Mesothelial cell of epicardium (in vitro differentiated cells): ENCODE measurements at regions not wholly inside any gene's neighbourhood (a gene's known extent, or its start where the extent isn't known, plus 50 kb on each side); places are given as distances from the start of the nearest gene placed in this dataset.

ENCODE experiments used
- DNase-seq, 2 experiments: peaks; one replicate each; pipeline ENCODE4 v3.0.0; 2021; ENCODE audit warnings: low spot score in 2 of 2; ENCODE audit not compliant: unreplicated experiment in 2 of 2
- H3K27ac Mint-ChIP-seq: 2 replicates; pipeline ENCODE4 v1.8.0; 2021; ENCODE audit warnings: mixed read lengths
- H3K27me3 Mint-ChIP-seq: 2 replicates; pipeline ENCODE4 v1.8.0; 2021; ENCODE audit warnings: low read depth, mixed read lengths
- H3K36me3 Mint-ChIP-seq: 2 replicates; pipeline ENCODE4 v1.8.0; 2021; ENCODE audit warnings: mixed read lengths
- H3K4me1 Mint-ChIP-seq: 2 replicates; pipeline ENCODE4 v1.8.0; 2021; ENCODE audit warnings: mixed read lengths
- H3K4me3 Mint-ChIP-seq: 2 replicates; pipeline ENCODE4 v1.8.0; 2021; ENCODE audit warnings: mild to moderate bottlenecking, moderate library complexity, mixed read lengths
- H3K9me3 Mint-ChIP-seq: 2 replicates; pipeline ENCODE4 v1.8.0; 2021; ENCODE audit warnings: mixed read lengths
- CTCF ChIP-seq: fragments of 200-600 bp; sonication (generic); IDR thresholded peaks from one replicate; pipeline ENCODE4 v1.5.0; 2021; ENCODE audit warnings: antibody characterized with exemption; ENCODE audit not compliant: unreplicated experiment

- DNase-seq, result no peak
- TF ChIP-seq CTCF, result no peak
- Mint-ChIP-seq H3K27ac (no peak overlapping the region), H3K4me3 (no peak overlapping the region), H3K27me3 (no peaks in the 10 kb centered on the region), H3K36me3 (no peaks in the 10 kb centered on the region), H3K9me3 (no peaks in the 10 kb centered on the region), H3K4me1 (no peaks in the 10 kb centered on the region)
These were observed 429.5 kb upstream of the FBXO33 start for GRCh38 chr14:39861696-39862095.

GRCh38 chr14:39861229-39861600 is 429.0 kb upstream of the FBXO33 start:
- H3K27me3 Mint-ChIP-seq, result no peaks in the 10 kb centered on the region
- DNase-seq, result no peak
- no peak overlapping the region for H3K4me3 Mint-ChIP-seq
- no peaks in the 10 kb centered on the region for H3K9me3 Mint-ChIP-seq
- H3K36me3 Mint-ChIP-seq, result no peaks in the 10 kb centered on the region
- no peak for TF ChIP-seq CTCF
- no peak overlapping the region for H3K27ac Mint-ChIP-seq
- no peaks in the 10 kb centered on the region for H3K4me1 Mint-ChIP-seq

GRCh38 chr14:39860596-39861228 is 428.5 kb upstream of the FBXO33 start:
- no peaks in the 10 kb centered on the region for H3K4me1 Mint-ChIP-seq
- no peaks in the 10 kb centered on the region for H3K27me3 Mint-ChIP-seq
- DNase-seq, result no peak
- no peak overlapping the region for H3K4me3 Mint-ChIP-seq
- no peaks in the 10 kb centered on the region for H3K36me3 Mint-ChIP-seq
- no peak for TF ChIP-seq CTCF
- H3K27ac Mint-ChIP-seq, result no peak overlapping the region
- no peaks in the 10 kb centered on the region for H3K9me3 Mint-ChIP-seq

GRCh38 chr14:39859314-39859713 is 427.1 kb upstream of the FBXO33 start:
- Mint-ChIP-seq H3K9me3 (no peaks in the 10 kb centered on the region), H3K4me1 (no peaks in the 10 kb centered on the region), H3K4me3 (no peak overlapping the region), H3K27me3 (no peaks in the 10 kb centered on the region), H3K27ac (no peak overlapping the region), H3K36me3 (no peaks in the 10 kb centered on the region)
- no peak for TF ChIP-seq CTCF
- DNase-seq, result no peak

GRCh38 chr14:39857376-39858055 is 425.3 kb upstream of the FBXO33 start:
- TF ChIP-seq CTCF, result no peak
- H3K36me3 Mint-ChIP-seq, result no peaks in the 10 kb centered on the region
- H3K4me3 Mint-ChIP-seq, result no peak overlapping the region
- H3K27me3 Mint-ChIP-seq, result no peaks in the 10 kb centered on the region
- no peaks in the 10 kb centered on the region for H3K4me1 Mint-ChIP-seq
- no peak overlapping the region for H3K27ac Mint-ChIP-seq
- H3K9me3 Mint-ChIP-seq, result no peaks in the 10 kb centered on the region
- DNase-seq, result no peak
